Activated T-cell treated with anti-CD3 and anti-CD28 coated beads, Interleukin-2, amount 50 U/mL, for 1 hour (primary cell): ENCODE measurements at regions not wholly inside any gene's neighbourhood (a gene's known extent, or its start where the extent isn't known, plus 50 kb on each side); places are given as distances from the start of the nearest gene placed in this dataset.
"Not testable (repeated sequence)": the region's sequence is repeated elsewhere in the genome, so short reads cannot be mapped to it uniquely, and the experiment has no call there.

Experiments
- DNase-seq: peaks from one replicate; pipeline ENCODE4 v3.0.0-alpha.2; 2020

- no peak for DNase-seq
Measured at GRCh38 chr2:118791483-118791882, 56.0 kb downstream of the EN1 start.

- no peak for DNase-seq
Measured at GRCh38 chr2:118786746-118787145, 60.7 kb downstream of the EN1 start.

- DNase-seq, result no peak
Measured at GRCh38 chr2:118784860-118785259, 62.6 kb downstream of the EN1 start.

- DNase-seq, result no peak
Measured at GRCh38 chr2:118779362-118779761, 68.1 kb downstream of the EN1 start.

- DNase-seq, result no peak
Measured at GRCh38 chr2:118774458-118775133, 72.9 kb downstream of the EN1 start.

- no peak for DNase-seq
Measured at GRCh38 chr2:118773826-118774225, 73.6 kb downstream of the EN1 start.

- DNase-seq, result no peak
Measured at GRCh38 chr2:118772487-118773200, 74.8 kb downstream of the EN1 start.

- no peak for DNase-seq
Measured at GRCh38 chr2:118769707-118770400, 77.6 kb downstream of the EN1 start.

GRCh38 chr2:118766871-118767270, 80.6 kb downstream of the EN1 start:
- DNase-seq, result no peak

- no peak for DNase-seq
Measured at GRCh38 chr2:118764855-118765254, 82.6 kb downstream of the EN1 start.

- DNase-seq, result no peak
Measured at GRCh38 chr2:118763797-118764196, 83.7 kb downstream of the EN1 start.

GRCh38 chr2:118762290-118762689, 85.2 kb downstream of the EN1 start:
- no peak for DNase-seq

GRCh38 chr2:118761771-118762170, 85.7 kb downstream of the EN1 start:
- DNase-seq, result no peak

GRCh38 chr2:118755901-118756300, 91.5 kb downstream of the EN1 start:
- no peak for DNase-seq

- no peak for DNase-seq
Measured at GRCh38 chr2:118755384-118755783, 92.1 kb downstream of the EN1 start.

- no peak for DNase-seq
Measured at GRCh38 chr2:118752762-118753429, 94.6 kb downstream of the EN1 start.

GRCh38 chr2:118750959-118751565, 96.4 kb downstream of the EN1 start:
- no peak for DNase-seq

- no peak for DNase-seq
Measured at GRCh38 chr2:118748245-118748885, 99.1 kb downstream of the EN1 start.

- DNase-seq, result no peak
Measured at GRCh38 chr2:118747637-118748036, 99.8 kb downstream of the EN1 start.

- DNase-seq, result no peak
Measured at GRCh38 chr2:118747066-118747465, 100.4 kb downstream of the EN1 start.

GRCh38 chr2:118744682-118745181, 102.7 kb downstream of the EN1 start:
- DNase-seq, result not testable (repeated sequence)
